Neural cell (in vitro differentiated cells): ENCODE measurements at regions not wholly inside any gene's neighbourhood (a gene's known extent, or its start where the extent isn't known, plus 50 kb on each side); places are given as distances from the start of the nearest gene placed in this dataset.

ENCODE experiments used
- CTCF ChIP-seq: fragments of 450-650 bp; IDR thresholded peaks from 2 replicates; pipeline ENCODE4 v1.5.1; 2014; ENCODE audit warnings: antibody characterized with exemption, mild to moderate bottlenecking, moderate library complexity; ENCODE audit not compliant: poor library complexity, severe bottlenecking
- POLR2AphosphoS5 ChIP-seq: IDR thresholded peaks from 2 replicates; pipeline ENCODE4 v1.6.1; 2012
- REST ChIP-seq: IDR thresholded peaks from 2 replicates; pipeline ENCODE4 v1.6.1; 2012; ENCODE audit warnings: borderline replicate concordance

- TF ChIP-seq CTCF (no peak), REST (no peak), POLR2AphosphoS5 (no peak)
Observed at GRCh38 chr2:111712940-111713515, 171.0 kb downstream of the ANAPC1 start.
